ENCODE measurements at regions not wholly inside any gene's neighbourhood (a gene's known extent, or its start where the extent isn't known, plus 50 kb on each side); places are given as distances from the start of the nearest gene placed in this dataset.
A peak's percentile ranks its signal among the peaks of the same experiment; 100 is the strongest.

- H4K91ac ChIP-seq (ENCODE audit: low read depth, low read length) = no peak overlapping the region
- no peak overlapping the region for H2AK5ac ChIP-seq (ENCODE audit: low read length)
- no CpG with 5 or more reads among the region's 3 CpGs for WGBS (ENCODE audit: extremely low coverage, insufficient coverage, insufficient read length)
- H3K79me1 ChIP-seq (ENCODE audit: low read length) = no peaks in the 10 kb centered on the region
- no peaks in the 10 kb centered on the region for H3K4me1 ChIP-seq (ENCODE audit: control insufficient read depth in 1 of 2, insufficient read depth in 2 of 2, low read length in 2 of 2)
- no peaks in the 10 kb centered on the region for H3K27me3 ChIP-seq (ENCODE audit: insufficient read depth, low read length)
- no peak overlapping the region for H2AFZ ChIP-seq (ENCODE audit: insufficient read depth, low read length, poor library complexity)
- no peak overlapping the region for H2BK120ac ChIP-seq (ENCODE audit: insufficient read depth, low read length, poor library complexity)
- no peak for DNase-seq
- no peak overlapping the region for H3K9ac ChIP-seq (ENCODE audit: low read length)
- H4K8ac ChIP-seq (ENCODE audit: low read depth, low read length) = no peak overlapping the region
- H3K79me2 ChIP-seq (ENCODE audit: control insufficient read depth, insufficient read depth, low read length, poor library complexity) = no peaks in the 10 kb centered on the region
- H3K23ac ChIP-seq (ENCODE audit: low read length) = no peak overlapping the region
- H3K4me3 ChIP-seq (ENCODE audit: low read depth, low read length) = no peak overlapping the region
- H3K36me3 ChIP-seq (ENCODE audit: control insufficient read depth in 1 of 2, insufficient read depth in 2 of 2, low read length in 2 of 2) = no peaks in the 10 kb centered on the region
- H3K4me2 ChIP-seq (ENCODE audit: low read length) = no peak overlapping the region
- no peak overlapping the region for H3K18ac ChIP-seq (ENCODE audit: low read length)
- no peak overlapping the region for H3K4ac ChIP-seq (ENCODE audit: low read depth, low read length)
- H2BK5ac ChIP-seq (ENCODE audit: low read depth, low read length, poor library complexity) = no peak overlapping the region
- no peak overlapping the region for H4K12ac ChIP-seq (ENCODE audit: low read depth, low read length)
- no peak overlapping the region for H3K14ac ChIP-seq (ENCODE audit: low read length)
- H3K27ac ChIP-seq (ENCODE audit: low read depth, low read length) = no peak overlapping the region
- no peaks in the 10 kb centered on the region for H3K9me3 ChIP-seq (ENCODE audit: insufficient read depth, low read depth, low read length)
- no peak overlapping the region for H2BK12ac ChIP-seq (ENCODE audit: low read length)
These were observed 151.5 kb downstream of the ISOC1 start for GRCh38 chr5:129246088-129246487.

- Histone ChIP-seq H3K36me3 (ENCODE audit: control insufficient read depth in 1 of 2, insufficient read depth in 2 of 2, low read length in 2 of 2) (no peaks in the 10 kb centered on the region), H3K9me3 (ENCODE audit: insufficient read depth, low read depth, low read length) (no peaks in the 10 kb centered on the region), H3K79me2 (ENCODE audit: control insufficient read depth, insufficient read depth, low read length, poor library complexity) (no peaks in the 10 kb centered on the region), H3K4me3 (ENCODE audit: low read depth, low read length) (no peak overlapping the region), H3K23ac (ENCODE audit: low read length) (no peak overlapping the region), H2BK5ac (ENCODE audit: low read depth, low read length, poor library complexity) (no peak overlapping the region), H3K79me1 (ENCODE audit: low read length) (no peaks in the 10 kb centered on the region), H3K14ac (ENCODE audit: low read length) (no peak overlapping the region), H2BK120ac (ENCODE audit: insufficient read depth, low read length, poor library complexity) (no peak overlapping the region), H4K8ac (ENCODE audit: low read depth, low read length) (no peak overlapping the region), H2AK5ac (ENCODE audit: low read length) (no peak overlapping the region), H2AFZ (ENCODE audit: insufficient read depth, low read length, poor library complexity) (no peak overlapping the region), H3K27ac (ENCODE audit: low read depth, low read length) (no peak overlapping the region), H4K91ac (ENCODE audit: low read depth, low read length) (no peak overlapping the region), H3K27me3 (ENCODE audit: insufficient read depth, low read length) (no peaks in the 10 kb centered on the region), H3K18ac (ENCODE audit: low read length) (no peak overlapping the region), H3K4me2 (ENCODE audit: low read length) (no peak overlapping the region), H4K12ac (ENCODE audit: low read depth, low read length) (no peak overlapping the region), H3K4me1 (ENCODE audit: control insufficient read depth in 1 of 2, insufficient read depth in 2 of 2, low read length in 2 of 2) (no peaks in the 10 kb centered on the region), H2BK12ac (ENCODE audit: low read length) (no peak overlapping the region), H3K4ac (ENCODE audit: low read depth, low read length) (no peak overlapping the region), H3K9ac (ENCODE audit: low read length) (no peak overlapping the region)
- WGBS (ENCODE audit: extremely low coverage, insufficient coverage, insufficient read length) = no CpG with 5 or more reads among the region's 9 CpGs
- no peak for DNase-seq
These were observed 155.3 kb downstream of the ISOC1 start for GRCh38 chr5:129249886-129250285.

- H3K79me1 ChIP-seq (ENCODE audit: low read length) = no peaks in the 10 kb centered on the region
These were observed 176.8 kb downstream of the ISOC1 start for GRCh38 chr5:129271308-129271707.

GRCh38 chr5:129284010-129284409, 176.1 kb upstream of the ADAMTS19 start:
- Histone ChIP-seq H3K27me3 (ENCODE audit: insufficient read depth, low read length) (no peaks in the 10 kb centered on the region), H3K9me3 (ENCODE audit: insufficient read depth, low read depth, low read length) (no peaks in the 10 kb centered on the region), H3K14ac (ENCODE audit: low read length) (no peak overlapping the region), H3K4me1 (ENCODE audit: control insufficient read depth in 1 of 2, insufficient read depth in 2 of 2, low read length in 2 of 2) (no peaks in the 10 kb centered on the region), H3K79me2 (ENCODE audit: control insufficient read depth, insufficient read depth, low read length, poor library complexity) (no peaks in the 10 kb centered on the region), H2AFZ (ENCODE audit: insufficient read depth, low read length, poor library complexity) (no peak overlapping the region), H3K9ac (ENCODE audit: low read length) (no peak overlapping the region), H3K36me3 (ENCODE audit: control insufficient read depth in 1 of 2, insufficient read depth in 2 of 2, low read length in 2 of 2) (no peaks in the 10 kb centered on the region), H3K27ac (ENCODE audit: low read depth, low read length) (no peak overlapping the region), H2AK5ac (ENCODE audit: low read length) (no peak overlapping the region), H4K12ac (ENCODE audit: low read depth, low read length) (no peak overlapping the region), H3K23ac (ENCODE audit: low read length) (no peak overlapping the region), H3K4me2 (ENCODE audit: low read length) (no peak overlapping the region), H2BK5ac (ENCODE audit: low read depth, low read length, poor library complexity) (no peak overlapping the region), H2BK120ac (ENCODE audit: insufficient read depth, low read length, poor library complexity) (no peak overlapping the region), H3K4me3 (ENCODE audit: low read depth, low read length) (no peak overlapping the region), H4K8ac (ENCODE audit: low read depth, low read length) (no peak overlapping the region), H3K4ac (ENCODE audit: low read depth, low read length) (no peak overlapping the region), H3K18ac (ENCODE audit: low read length) (no peak overlapping the region), H3K79me1 (ENCODE audit: low read length) (no peaks in the 10 kb centered on the region), H2BK12ac (ENCODE audit: low read length) (no peak overlapping the region), H4K91ac (ENCODE audit: low read depth, low read length) (no peak overlapping the region)
- WGBS (ENCODE audit: extremely low coverage, insufficient coverage, insufficient read length) = no CpG with 5 or more reads among the region's 2 CpGs
- DNase-seq = no peak

More at GRCh38 chr5:129271308-129271707, 176.8 kb downstream of the ISOC1 start:
- Histone ChIP-seq H3K23ac (ENCODE audit: low read length) (no peak overlapping the region), H2AFZ (ENCODE audit: insufficient read depth, low read length, poor library complexity) (no peak overlapping the region), H3K14ac (ENCODE audit: low read length) (no peak overlapping the region), H3K27me3 (ENCODE audit: insufficient read depth, low read length) (no peaks in the 10 kb centered on the region), H3K79me2 (ENCODE audit: control insufficient read depth, insufficient read depth, low read length, poor library complexity) (no peaks in the 10 kb centered on the region), H3K4me2 (ENCODE audit: low read length) (no peak overlapping the region), H3K9me3 (ENCODE audit: insufficient read depth, low read depth, low read length) (peaks cover 1% of the 10 kb centered on the region), H2BK5ac (ENCODE audit: low read depth, low read length, poor library complexity) (no peak overlapping the region), H3K27ac (ENCODE audit: low read depth, low read length) (no peak overlapping the region), H3K4ac (ENCODE audit: low read depth, low read length) (no peak overlapping the region), H2BK120ac (ENCODE audit: insufficient read depth, low read length, poor library complexity) (no peak overlapping the region), H2AK5ac (ENCODE audit: low read length) (no peak overlapping the region), H3K9ac (ENCODE audit: low read length) (no peak overlapping the region), H4K91ac (ENCODE audit: low read depth, low read length) (no peak overlapping the region), H3K18ac (ENCODE audit: low read length) (no peak overlapping the region), H4K12ac (ENCODE audit: low read depth, low read length) (no peak overlapping the region), H3K4me1 (ENCODE audit: control insufficient read depth in 1 of 2, insufficient read depth in 2 of 2, low read length in 2 of 2) (no peaks in the 10 kb centered on the region), H3K4me3 (ENCODE audit: low read depth, low read length) (no peak overlapping the region), H3K36me3 (ENCODE audit: control insufficient read depth in 1 of 2, insufficient read depth in 2 of 2, low read length in 2 of 2) (no peaks in the 10 kb centered on the region), H2BK12ac (ENCODE audit: low read length) (no peak overlapping the region), H4K8ac (ENCODE audit: low read depth, low read length) (no peak overlapping the region)
- WGBS (ENCODE audit: extremely low coverage, insufficient coverage, insufficient read length) = no CpG with 5 or more reads among the region's 2 CpGs
- DNase-seq = peak; percentile 11 to 56
